HG03342 (cell line): ENCODE measurements at regions not wholly inside any gene's neighbourhood (a gene's known extent, or its start where the extent isn't known, plus 50 kb on each side); places are given as distances from the start of the nearest gene placed in this dataset.

Experiments
- ATAC-seq: cut with Tn5 transposase; IDR thresholded peaks from one replicate; pipeline ENCODE4 v1.9.1; 2021; ENCODE audit warnings: mild to moderate bottlenecking, moderate library complexity; ENCODE audit not compliant: unreplicated experiment

- no peak for ATAC-seq
These were observed 270.0 kb downstream of the UACA start for GRCh38 chr15:70493376-70493775.

GRCh38 chr15:70492240-70493177 lies 270.8 kb downstream of the UACA start:
- ATAC-seq, result peak; percentile 39

GRCh38 chr15:70491641-70492040 lies 271.7 kb downstream of the UACA start:
- ATAC-seq, result no peak

- no peak for ATAC-seq
These were observed 272.1 kb downstream of the UACA start for GRCh38 chr15:70491201-70491621.

- no peak for ATAC-seq
These were observed 272.6 kb downstream of the UACA start for GRCh38 chr15:70490838-70491155.

GRCh38 chr15:70490148-70490837 lies 273.1 kb downstream of the UACA start:
- no peak for ATAC-seq

GRCh38 chr15:70488941-70489848 lies 274.2 kb downstream of the UACA start:
- ATAC-seq, result no peak

GRCh38 chr15:70488002-70488605 lies 275.3 kb downstream of the UACA start:
- ATAC-seq, result no peak

- no peak for ATAC-seq
These were observed 276.0 kb downstream of the UACA start for GRCh38 chr15:70487387-70487740.

- peak; percentile 60 for ATAC-seq
These were observed 276.6 kb downstream of the UACA start for GRCh38 chr15:70486451-70487386.

GRCh38 chr15:70486012-70486411 lies 277.3 kb downstream of the UACA start:
- ATAC-seq, result no peak

- no peak for ATAC-seq
These were observed 278.4 kb downstream of the UACA start for GRCh38 chr15:70484993-70485392.

GRCh38 chr15:70483513-70483912 lies 279.8 kb downstream of the UACA start:
- no peak for ATAC-seq

- peak; percentile 36 for ATAC-seq
These were observed 283.0 kb downstream of the UACA start for GRCh38 chr15:70480196-70480856.

GRCh38 chr15:70479785-70480184 lies 283.6 kb downstream of the UACA start:
- no peak for ATAC-seq

- no peak for ATAC-seq
These were observed 284.3 kb downstream of the UACA start for GRCh38 chr15:70479056-70479455.

- ATAC-seq, result no peak
These were observed 284.9 kb downstream of the UACA start for GRCh38 chr15:70478251-70478990.

- ATAC-seq, result no peak
These were observed 285.6 kb downstream of the UACA start for GRCh38 chr15:70477750-70478250.
